HCT116 (cell line): ENCODE measurements at regions not wholly inside any gene's neighbourhood (a gene's known extent, or its start where the extent isn't known, plus 50 kb on each side); places are given as distances from the start of the nearest gene placed in this dataset.

Source experiments
- ATAC-seq: fragments of 200-7000 bp; cut with Tn5 transposase; 2 replicates; pipeline ENCODE4 v1.9.1; 2020; ENCODE audit warnings: mild to moderate bottlenecking, moderate library complexity
- BruUV-seq: library from RNA; stranded (reverse); fragments of 400-500 nt; replicated peaks from 2 replicates; lab custom pipeline; 2021; lab: Mats Ljungman, UMichigan
- CTCF ChIA-PET: fragments of 300-600 bp; sonication (Branson Sonifier 250); formaldehyde crosslinking; loops from one replicate; lab custom pipeline; 2021; ENCODE audit warnings: antibody characterized with exemption; lab: Charles Lee
- POLR2A ChIA-PET: fragments of 300-600, 350-600 bp; sonication (Branson Sonifier 250); formaldehyde crosslinking; loops from one replicate; lab custom pipeline; 2021; ENCODE audit warnings: antibody characterized with exemption; lab: Charles Lee
- RAD21 ChIA-PET, 2 experiments: fragments of 300-600 bp; sonication (Branson Sonifier 250); formaldehyde crosslinking; loops; one replicate each; lab custom pipeline; 2023; ENCODE audit warnings: low total read pairs in 2 of 2; ENCODE audit not compliant: uncharacterized antibody in 2 of 2, unreplicated experiment in 2 of 2, low non-redundant PET in 1 of 2; lab: Charles Lee
- DNase-seq: peaks from one replicate; pipeline ENCODE4 v3.0.0-alpha.2; 2010; ENCODE audit warnings: low read depth, low spot score
- H2AFZ ChIP-seq: fragments of 200-600 bp; shearing (Covaris generic), sonication (generic); 2 replicates; pipeline ENCODE4 v1.6.1; 2017; ENCODE audit warnings: low read depth, mixed run types, mixed read lengths, antibody characterized with exemption, low read length; ENCODE audit not compliant: poor library complexity, severe bottlenecking
- H3K27ac ChIP-seq: 2 replicates; pipeline ENCODE4 v1.5.1; 2012; ENCODE audit warnings: low read depth, low read length
- H3K27me3 ChIP-seq: fragments of 200-600 bp; sonication (generic); 2 replicates; pipeline ENCODE4 v1.6.1; 2016; ENCODE audit warnings: mixed run types, low read length, mixed read lengths; ENCODE audit not compliant: insufficient read depth
- H3K36me3 ChIP-seq, 2 experiments: fragments of 200-500 bp in 1 of 2; fragments of 200-600 bp in 1 of 2; sonication (Bioruptor generic) in 1 of 2; sonication (generic) in 1 of 2; 2 replicates each; pipeline versions ENCODE4 v1.5.1 to v1.6.1; 2014 to 2016; ENCODE audit warnings: low read length in 2 of 2, inconsistent platforms in 1 of 2, mixed read lengths in 1 of 2, mixed run types in 1 of 2; ENCODE audit not compliant: insufficient read depth in 2 of 2, control insufficient read depth in 1 of 2
- H3K4me1 ChIP-seq, 2 experiments: fragments of 200-600 bp in 1 of 2; sonication (generic) in 1 of 2; 2 replicates each; pipeline versions ENCODE4 v1.5.1 to v1.6.1; 2012 to 2017; ENCODE audit warnings: low read length in 2 of 2, inconsistent platforms in 1 of 2, mild to moderate bottlenecking in 1 of 2, mixed read lengths in 1 of 2, mixed run types in 1 of 2, moderate library complexity in 1 of 2; ENCODE audit not compliant: insufficient read depth in 2 of 2, control insufficient read depth in 1 of 2
- H3K4me2 ChIP-seq: fragments of 200-600 bp; sonication (generic); 2 replicates; pipeline ENCODE4 v1.6.1; 2017; ENCODE audit warnings: mixed run types, low read length, mixed read lengths
- H3K4me3 ChIP-seq, 2 experiments: fragments of 200-600 bp in 1 of 2; sonication (generic) in 1 of 2; replicated peaks in 1 of 2; 2 replicates each; pipeline ENCODE4 v1.5.1; 2011 to 2016; ENCODE audit warnings: low read length in 2 of 2, control low read depth in 1 of 2, low read depth in 1 of 2, mild to moderate bottlenecking in 1 of 2, mixed read lengths in 1 of 2, mixed run types in 1 of 2
- H3K79me2 ChIP-seq: fragments of 200-600 bp; sonication (generic); 2 replicates; pipeline ENCODE4 v1.6.1; 2017; ENCODE audit warnings: mild to moderate bottlenecking, mixed run types, low read length, moderate library complexity, mixed read lengths; ENCODE audit not compliant: insufficient read depth
- H3K9ac ChIP-seq: fragments of 200-600 bp; sonication (generic); 2 replicates; pipeline ENCODE4 v1.6.1; 2016; ENCODE audit warnings: low read length, mixed read lengths
- H3K9me2 ChIP-seq: fragments of 200-600 bp; sonication (generic), shearing (Covaris generic); 2 replicates; pipeline ENCODE4 v1.6.1; 2017; ENCODE audit warnings: mixed run types, mild to moderate bottlenecking, moderate library complexity; ENCODE audit not compliant: insufficient read depth
- H3K9me3 ChIP-seq, 2 experiments: fragments of 200-500 bp in 1 of 2; fragments of 200-600 bp in 1 of 2; sonication (Bioruptor generic) in 1 of 2; sonication (generic) in 1 of 2; 2 replicates each; pipeline ENCODE4 v1.6.1; 2014 to 2017; ENCODE audit warnings: low read length in 2 of 2, mixed read lengths in 2 of 2, inconsistent platforms in 1 of 2, low read depth in 1 of 2, mild to moderate bottlenecking in 1 of 2, mixed run types in 1 of 2, moderate library complexity in 1 of 2; ENCODE audit not compliant: control insufficient read depth in 1 of 2, insufficient read depth in 1 of 2
- H4K20me1 ChIP-seq: fragments of 200-600 bp; sonication (generic), shearing (Covaris generic); 2 replicates; pipeline ENCODE4 v1.6.1; 2017; ENCODE audit warnings: mixed run types, mild to moderate bottlenecking, moderate library complexity; ENCODE audit not compliant: insufficient read depth
- CEBPB ChIP-seq: IDR thresholded peaks from 2 replicates; pipeline ENCODE4 v1.6.1; 2012; ENCODE audit warnings: low read depth
- EGR1 ChIP-seq: IDR thresholded peaks from 2 replicates; pipeline ENCODE4 v1.6.1; 2012; ENCODE audit warnings: low read depth
- ELF1 ChIP-seq: IDR thresholded peaks from 2 replicates; pipeline ENCODE4 v1.6.1; 2012; ENCODE audit warnings: low read depth, borderline replicate concordance
- EZH2phosphoT487 ChIP-seq: fragments of 200-600 bp; IDR thresholded peaks from 2 replicates; pipeline ENCODE4 v1.6.1; 2018; ENCODE audit warnings: antibody characterized with exemption, borderline replicate concordance
- FOSL1 ChIP-seq: IDR thresholded peaks from 2 replicates; pipeline ENCODE4 v1.6.1; 2012; ENCODE audit warnings: low read depth
- JUND ChIP-seq: IDR thresholded peaks from 2 replicates; pipeline ENCODE4 v1.6.1; 2012
- POLR2AphosphoS5 ChIP-seq: IDR thresholded peaks from 2 replicates; pipeline ENCODE4 v1.6.1; 2011; ENCODE audit warnings: mild to moderate bottlenecking, low read depth, low read length, moderate library complexity
- RAD21 ChIP-seq: IDR thresholded peaks from 2 replicates; pipeline ENCODE4 v1.6.1; 2012; ENCODE audit warnings: low read depth, mild to moderate bottlenecking
- SIN3A ChIP-seq: IDR thresholded peaks from 2 replicates; pipeline ENCODE4 v1.6.1; 2012; ENCODE audit warnings: low read depth
- SP1 ChIP-seq: IDR thresholded peaks from 2 replicates; pipeline ENCODE4 v1.6.1; 2012; ENCODE audit warnings: low read depth
- SRF ChIP-seq: IDR thresholded peaks from 2 replicates; pipeline ENCODE4 v1.6.1; 2012; ENCODE audit warnings: low read depth
- TCF7L2 ChIP-seq: IDR thresholded peaks from 2 replicates; pipeline ENCODE4 v1.7.0; 2011; ENCODE audit warnings: borderline replicate concordance, inconsistent platforms; ENCODE audit not compliant: insufficient read depth, insufficient read length; ENCODE audit errors: extremely low read depth
- YY1 ChIP-seq: IDR thresholded peaks from 2 replicates; pipeline ENCODE4 v1.6.1; 2011; ENCODE audit warnings: low read length, low read depth, moderate library complexity, mild to moderate bottlenecking; ENCODE audit not compliant: insufficient replicate concordance; ENCODE audit errors: extremely low read depth
- intact Hi-C: fragments of 100-400 bp; cut with micrococcal nuclease; formaldehyde crosslinking; loops from 2 replicates; pipeline ENCODE4 v1.10.0; 2022
- TF ChIP-seq, protein P1 (sequence below): IDR thresholded peaks from 2 replicates; pipeline ENCODE4 v1.6.1; 2012
- TF ChIP-seq, protein P2 (sequence below): IDR thresholded peaks from 2 replicates; pipeline ENCODE4 v1.6.1; 2012; ENCODE audit warnings: low read depth

DNA sequence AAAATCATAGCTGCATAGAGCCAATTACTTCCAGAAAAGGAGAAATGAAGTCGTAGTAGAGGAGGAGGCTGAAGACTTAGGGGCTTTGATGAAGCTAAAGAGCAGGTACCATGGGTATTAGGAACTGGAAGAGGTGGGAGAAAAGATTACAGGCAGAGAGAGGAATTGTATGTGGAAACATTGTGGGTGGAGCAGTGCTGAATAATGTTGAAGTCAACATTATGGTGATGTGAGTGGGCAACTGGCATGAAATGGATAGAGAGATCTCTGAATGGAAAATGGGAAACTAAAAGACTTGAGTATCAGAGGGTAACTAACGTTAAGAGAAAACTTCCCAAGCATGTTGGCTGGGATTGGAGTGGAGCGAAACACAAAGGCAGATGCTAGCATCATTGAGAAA lies 92.5 kb downstream of the AREG start:
- H3K4me2 ChIP-seq: peak overlapping the region; percentile 12; the same call in 1 of the 2 replicates
- no peaks in the 10 kb centered on the region for H3K9me2 ChIP-seq
- RAD21 ChIA-PET: interaction anchor here in 1 of 2 experiments (0.9 kb wide), 1 partner anchor 86 kb away, joined by 3 read pairs; no protein-coding TSS in a partner anchor
- no peaks in the 10 kb centered on the region for H4K20me1 ChIP-seq
- intact Hi-C loops: no loop called here
- ATAC-seq: no peak
- H3K79me2 ChIP-seq: peaks cover 6% of the 10 kb centered on the region; the same call in 1 of the 2 replicates
- POLR2A ChIA-PET: interaction anchor here (1.1 to 1.8 kb wide), 6 partner anchors 81 to 138 kb away, joined by 3 to 8 read pairs (median 4); partner anchors contain the start of gene AREG
- H3K27me3 ChIP-seq: no peaks in the 10 kb centered on the region
- CTCF ChIA-PET: interaction anchor here (1.2 to 1.9 kb wide), 2 partner anchors 85 to 134 kb away, joined by 5 to 9 read pairs; no protein-coding TSS in a partner anchor
- BruUV-seq: no TSS peak
- no peaks in the 10 kb centered on the region for H3K9me3 ChIP-seq
- H3K27ac ChIP-seq: peak overlapping the region; percentile 92
- TF ChIP-seq POLR2AphosphoS5 (peak; percentile 30; the same call in 1 of the 2 replicates), FOSL1 (no peak)
- DNase-seq: no peak
- H3K4me1 ChIP-seq: peaks cover 88 to 98% of the 10 kb centered on the region in 2 experiments
- H3K9ac ChIP-seq: peak overlapping the region; percentile 38
- no peaks in the 10 kb centered on the region for H3K36me3 ChIP-seq
- no peak overlapping the region for H3K4me3 ChIP-seq
- no peak overlapping the region for H2AFZ ChIP-seq

DNA sequence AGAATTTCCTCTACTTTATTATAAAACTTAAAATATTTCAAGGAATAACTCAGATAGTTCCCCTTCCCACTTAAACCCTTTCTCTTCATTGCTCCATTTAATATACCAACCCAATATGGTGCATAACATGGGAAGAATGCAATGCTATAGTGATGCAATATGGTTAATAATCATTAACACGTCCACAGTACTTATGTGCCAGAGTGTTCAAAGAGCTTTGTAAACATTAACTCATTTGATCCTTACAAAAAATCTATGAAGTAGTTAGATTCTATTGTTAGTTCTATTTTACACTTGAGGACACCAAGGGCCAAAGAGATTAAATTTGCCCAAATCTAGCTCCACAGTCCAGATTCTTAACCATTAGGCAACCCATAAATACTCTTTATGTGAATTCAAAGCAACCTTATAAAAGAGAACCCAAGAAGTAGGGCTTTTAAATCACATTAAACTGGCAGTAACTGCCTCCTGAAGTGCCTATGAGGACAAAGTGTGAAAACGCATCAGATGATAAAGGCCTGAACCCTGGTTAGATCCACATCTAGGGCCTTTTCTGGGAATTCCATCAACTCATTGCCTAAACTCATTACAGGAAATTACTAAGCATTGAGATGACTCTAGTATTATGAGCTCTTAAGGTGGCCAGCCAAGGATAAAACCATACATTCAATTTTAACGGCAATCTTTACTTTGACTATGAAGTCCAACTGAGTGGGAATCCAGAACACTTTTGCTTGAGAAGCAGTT lies 94.3 kb downstream of the AREG start:
- Histone ChIP-seq H3K4me3 (no peak overlapping the region), H3K9ac (peak overlapping the region; percentile 65; the same call in 1 of the 2 replicates), H3K4me1 (peaks cover 91 to 98% of the 10 kb centered on the region in 2 experiments), H3K9me2 (no peaks in the 10 kb centered on the region), H3K27ac (peak overlapping the region; percentile 92), H2AFZ (no peak overlapping the region), H3K79me2 (peaks cover 6% of the 10 kb centered on the region; the same call in 1 of the 2 replicates), H3K4me2 (no peak overlapping the region), H3K36me3 (no peaks in the 10 kb centered on the region), H3K9me3 (no peaks in the 10 kb centered on the region), H3K27me3 (no peaks in the 10 kb centered on the region), H4K20me1 (no peaks in the 10 kb centered on the region)
- CTCF ChIA-PET: interaction anchor here (1.0 to 2.5 kb wide), 5 partner anchors 8 to 255 kb away, joined by 3 to 19 read pairs (median 5); no protein-coding TSS in a partner anchor
- POLR2A ChIA-PET: interaction anchor here (1.0 to 7.6 kb wide), 8 partner anchors 81 to 132 kb away, joined by 3 to 145 read pairs (median 6); no protein-coding TSS in a partner anchor
- RAD21 ChIA-PET: interaction anchor here in 1 of 2 experiments (1.2 kb wide), 1 partner anchor 218 kb away, joined by 5 read pairs; no protein-coding TSS in a partner anchor
- no TSS peak for BruUV-seq
- intact Hi-C loops: no loop called here
- no peak for DNase-seq
- ATAC-seq: no peak
- no peak for TF ChIP-seq FOSL1
- no peak for TF ChIP-seq JUND
- TF ChIP-seq, protein P1, sequence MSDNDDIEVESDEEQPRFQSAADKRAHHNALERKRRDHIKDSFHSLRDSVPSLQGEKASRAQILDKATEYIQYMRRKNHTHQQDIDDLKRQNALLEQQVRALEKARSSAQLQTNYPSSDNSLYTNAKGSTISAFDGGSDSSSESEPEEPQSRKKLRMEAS: 0 out of 2 replicates have a peak, but pooled peaks have one; percentile 22
- TF ChIP-seq SIN3A: no peak
- peak; percentile 33; the same call in 1 of the 2 replicates for TF ChIP-seq CEBPB
- no peak; the same call in 1 of the 2 replicates for TF ChIP-seq SRF
- TF ChIP-seq EGR1: no peak
- no peak for TF ChIP-seq TCF7L2
- no peak for TF ChIP-seq EZH2phosphoT487
- TF ChIP-seq YY1: no peak
- TF ChIP-seq RAD21: no peak
- peak; percentile 12; the same call in 1 of the 2 replicates for TF ChIP-seq SP1
- TF ChIP-seq POLR2AphosphoS5: no peak
- TF ChIP-seq, protein P2, sequence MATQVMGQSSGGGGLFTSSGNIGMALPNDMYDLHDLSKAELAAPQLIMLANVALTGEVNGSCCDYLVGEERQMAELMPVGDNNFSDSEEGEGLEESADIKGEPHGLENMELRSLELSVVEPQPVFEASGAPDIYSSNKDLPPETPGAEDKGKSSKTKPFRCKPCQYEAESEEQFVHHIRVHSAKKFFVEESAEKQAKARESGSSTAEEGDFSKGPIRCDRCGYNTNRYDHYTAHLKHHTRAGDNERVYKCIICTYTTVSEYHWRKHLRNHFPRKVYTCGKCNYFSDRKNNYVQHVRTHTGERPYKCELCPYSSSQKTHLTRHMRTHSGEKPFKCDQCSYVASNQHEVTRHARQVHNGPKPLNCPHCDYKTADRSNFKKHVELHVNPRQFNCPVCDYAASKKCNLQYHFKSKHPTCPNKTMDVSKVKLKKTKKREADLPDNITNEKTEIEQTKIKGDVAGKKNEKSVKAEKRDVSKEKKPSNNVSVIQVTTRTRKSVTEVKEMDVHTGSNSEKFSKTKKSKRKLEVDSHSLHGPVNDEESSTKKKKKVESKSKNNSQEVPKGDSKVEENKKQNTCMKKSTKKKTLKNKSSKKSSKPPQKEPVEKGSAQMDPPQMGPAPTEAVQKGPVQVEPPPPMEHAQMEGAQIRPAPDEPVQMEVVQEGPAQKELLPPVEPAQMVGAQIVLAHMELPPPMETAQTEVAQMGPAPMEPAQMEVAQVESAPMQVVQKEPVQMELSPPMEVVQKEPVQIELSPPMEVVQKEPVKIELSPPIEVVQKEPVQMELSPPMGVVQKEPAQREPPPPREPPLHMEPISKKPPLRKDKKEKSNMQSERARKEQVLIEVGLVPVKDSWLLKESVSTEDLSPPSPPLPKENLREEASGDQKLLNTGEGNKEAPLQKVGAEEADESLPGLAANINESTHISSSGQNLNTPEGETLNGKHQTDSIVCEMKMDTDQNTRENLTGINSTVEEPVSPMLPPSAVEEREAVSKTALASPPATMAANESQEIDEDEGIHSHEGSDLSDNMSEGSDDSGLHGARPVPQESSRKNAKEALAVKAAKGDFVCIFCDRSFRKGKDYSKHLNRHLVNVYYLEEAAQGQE: no peak
- no peak for TF ChIP-seq ELF1
